ENCODE measurements at regions not wholly inside any gene's neighbourhood (a gene's known extent, or its start where the extent isn't known, plus 50 kb on each side); places are given as distances from the start of the nearest gene placed in this dataset.

GRCh38 chr1:113008365-113008714, 52.3 kb upstream of the SLC16A1 start:
- TF ChIP-seq CTCF (conservative IDR thresholded peaks at IDR 0.05 in 1 of 2, IDR thresholded peaks at IDR 0.05 in 1 of 2; ENCODE audit: extremely low read depth in 1 of 2, insufficient read depth in 1 of 2, low read depth in 1 of 2, low read length in 2 of 2) (no peak), EZH2 (IDR thresholded peaks at IDR 0.05; ENCODE audit: borderline replicate concordance, low read length) (no peak)

Measured in mammary epithelial cell (primary cell).